ENCODE measurements at regions not wholly inside any gene's neighbourhood (a gene's known extent, or its start where the extent isn't known, plus 50 kb on each side); places are given as distances from the start of the nearest gene placed in this dataset.

- peak; percentile 27 for DNase-seq
Measured at GRCh38 chr2:65666156-65666725, 233.8 kb upstream of the SPRED2 start.

GRCh38 chr2:65664931-65665330, 232.5 kb upstream of the SPRED2 start:
- no peak for DNase-seq

GRCh38 chr2:65663831-65664407, 231.5 kb upstream of the SPRED2 start:
- DNase-seq = no peak

DNA sequence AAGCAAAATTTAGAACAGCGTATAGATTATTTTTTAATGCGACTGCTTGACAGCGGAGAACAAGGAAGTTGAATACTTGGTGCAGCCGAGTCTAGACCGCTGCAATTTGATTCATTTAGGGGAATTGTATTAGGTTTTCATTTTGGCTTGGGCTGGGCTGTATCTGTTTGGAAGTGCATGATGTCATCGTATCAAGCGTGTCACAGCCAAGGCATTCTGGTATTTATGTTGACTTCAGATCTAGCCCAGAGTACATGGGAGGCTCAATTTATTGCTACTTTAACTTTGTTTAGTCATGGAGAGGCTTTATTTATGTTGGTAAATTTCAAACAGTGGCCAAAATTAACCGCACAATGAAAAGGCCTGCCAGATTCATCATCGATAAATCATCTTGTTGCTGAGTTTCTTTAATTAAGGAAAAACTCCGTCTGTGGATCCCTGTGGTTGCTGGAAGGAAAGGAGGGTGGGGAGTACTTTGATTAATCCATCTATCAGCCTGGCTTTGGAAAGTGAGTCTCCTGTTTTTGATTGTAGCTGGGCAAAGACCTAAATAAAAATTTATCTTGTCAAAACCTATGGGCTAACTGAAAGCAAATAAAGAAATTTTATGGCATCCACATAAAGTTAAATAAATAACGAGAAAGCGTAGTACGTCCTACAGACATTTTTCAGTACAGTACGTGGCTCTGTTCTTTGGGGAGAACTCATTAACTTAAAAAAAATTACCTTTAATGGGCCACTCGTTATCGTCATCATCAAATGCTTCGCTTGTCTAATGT, 230.4 kb upstream of the SPRED2 start:
- DNase-seq = no peak

DNA sequence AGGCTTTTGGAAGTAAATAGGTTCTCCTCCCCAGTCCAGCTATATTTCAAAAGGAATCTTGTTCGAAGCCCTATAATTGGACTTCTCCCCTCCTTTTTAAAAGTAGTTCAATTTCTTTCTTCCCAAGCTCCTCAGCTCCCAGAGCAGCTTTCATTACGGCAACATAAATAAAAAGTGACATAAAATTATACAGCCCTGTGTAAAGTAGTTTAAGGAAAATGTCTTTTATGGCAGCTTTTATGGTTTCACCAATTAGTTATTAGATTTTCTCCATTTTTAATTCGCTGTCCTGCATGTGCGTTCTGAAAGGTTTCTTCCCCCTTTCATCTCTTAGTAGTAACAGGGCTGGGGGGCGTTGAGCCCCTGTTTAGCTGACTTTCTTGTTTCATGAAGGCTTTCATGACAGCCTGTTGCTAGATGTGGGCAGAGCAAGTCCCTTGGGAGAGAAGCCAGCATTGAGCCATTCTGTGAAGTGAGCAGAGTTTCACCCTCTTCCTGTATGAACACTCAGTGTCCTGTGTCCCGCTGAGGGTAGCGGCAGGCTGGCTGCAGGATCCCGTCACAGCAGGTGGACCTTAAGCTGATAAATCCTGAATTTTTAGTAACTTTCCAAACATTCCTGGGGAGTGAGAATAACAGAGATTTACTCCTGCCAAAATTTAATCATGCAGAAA, 229.7 kb upstream of the SPRED2 start:
- no peak for DNase-seq

GRCh38 chr2:65660340-65660739, 227.9 kb upstream of the SPRED2 start:
- no peak for DNase-seq

GRCh38 chr2:65658881-65659280, 226.5 kb upstream of the SPRED2 start:
- DNase-seq = peak; percentile 68

DNA sequence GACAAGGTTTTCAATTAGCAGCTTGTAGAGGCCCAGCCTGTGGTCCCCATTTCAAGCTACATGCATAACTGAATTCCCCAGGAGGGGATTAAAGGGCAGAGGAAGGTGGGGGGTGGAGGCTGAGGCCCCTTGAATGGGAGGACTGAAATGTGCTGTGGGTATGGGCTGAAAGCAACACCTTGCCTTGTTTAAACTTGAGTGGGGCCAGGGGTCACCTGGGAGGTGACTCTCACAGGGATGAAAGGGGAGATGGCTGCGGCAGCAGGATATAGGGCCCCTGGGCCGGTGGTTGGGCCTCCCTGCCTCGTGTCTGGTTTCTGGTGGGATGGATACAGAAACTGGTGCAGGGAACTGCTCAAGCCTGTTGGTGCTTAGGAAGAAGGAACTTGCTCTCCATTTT, 225.9 kb upstream of the SPRED2 start:
- no peak for DNase-seq

- DNase-seq = no peak
Measured at GRCh38 chr2:65656160-65656718, 223.8 kb upstream of the SPRED2 start.

DNA sequence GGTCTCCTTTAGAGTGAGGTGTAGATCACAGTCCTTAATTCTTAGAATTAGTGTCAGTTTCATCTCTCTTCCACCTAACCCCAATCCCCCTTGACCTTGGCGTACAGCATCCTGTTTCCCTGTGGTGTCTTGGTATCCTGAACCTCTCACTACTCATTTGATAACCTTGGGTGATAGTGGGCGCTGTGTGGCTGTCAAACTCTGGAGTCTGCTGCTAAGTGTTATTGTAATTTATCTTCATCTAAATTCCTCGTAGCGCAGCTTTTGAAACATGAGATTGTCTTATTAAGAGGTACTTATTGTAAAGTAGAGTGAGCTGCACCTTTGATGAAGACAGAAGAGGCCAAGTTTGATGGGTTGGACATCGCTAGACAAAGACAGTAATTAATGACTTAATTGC, 222.6 kb upstream of the SPRED2 start:
- no peak for DNase-seq

GRCh38 chr2:65654496-65654895, 222.1 kb upstream of the SPRED2 start:
- DNase-seq = no peak

GRCh38 chr2:65652066-65652465, 219.7 kb upstream of the SPRED2 start:
- DNase-seq = no peak

- no peak for DNase-seq
Measured at GRCh38 chr2:65649811-65650589, 217.6 kb upstream of the SPRED2 start.

- DNase-seq = no peak
Measured at GRCh38 chr2:65647249-65647842, 214.9 kb upstream of the SPRED2 start.

- DNase-seq = no peak
Measured at GRCh38 chr2:65640793-65641103, 208.3 kb upstream of the SPRED2 start.

DNA sequence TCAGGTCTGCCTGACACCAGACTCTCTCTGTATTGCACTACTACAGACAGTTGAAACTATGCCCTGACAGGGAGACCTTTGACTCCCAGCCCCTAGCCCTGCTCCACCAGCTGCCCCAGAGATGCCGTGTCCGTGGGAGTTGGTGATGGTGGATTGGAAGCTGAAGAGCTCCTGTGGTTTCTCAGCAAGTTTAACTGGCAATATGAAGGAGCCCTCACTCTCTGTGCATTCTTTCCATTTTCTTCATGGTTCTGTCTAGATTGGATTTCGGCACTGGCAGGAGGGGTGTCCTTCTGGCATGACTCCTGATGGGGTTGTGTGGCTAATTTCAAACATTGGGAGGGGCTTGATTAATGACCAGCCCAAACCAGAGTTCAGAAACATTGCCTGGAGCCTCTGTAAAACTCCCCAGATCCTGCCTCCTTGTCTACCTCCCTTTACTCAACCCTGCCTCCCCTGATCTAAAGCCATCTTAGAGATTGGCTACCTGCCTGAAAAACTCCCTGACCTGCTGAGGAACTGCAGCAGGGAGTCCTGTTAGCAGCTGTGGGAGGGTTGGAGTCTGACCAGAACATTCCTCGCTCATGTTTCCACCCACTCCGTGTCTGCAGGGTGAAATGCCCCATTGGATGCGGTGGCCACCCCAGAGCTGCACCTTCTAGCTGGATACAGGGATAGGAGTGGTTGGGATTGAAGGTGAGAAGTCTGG, 206.9 kb upstream of the SPRED2 start:
- DNase-seq = peak; percentile 90

GRCh38 chr2:65638443-65638842, 206.0 kb upstream of the SPRED2 start:
- no peak for DNase-seq

GRCh38 chr2:65636813-65637483, 204.5 kb upstream of the SPRED2 start:
- DNase-seq = no peak

DNA sequence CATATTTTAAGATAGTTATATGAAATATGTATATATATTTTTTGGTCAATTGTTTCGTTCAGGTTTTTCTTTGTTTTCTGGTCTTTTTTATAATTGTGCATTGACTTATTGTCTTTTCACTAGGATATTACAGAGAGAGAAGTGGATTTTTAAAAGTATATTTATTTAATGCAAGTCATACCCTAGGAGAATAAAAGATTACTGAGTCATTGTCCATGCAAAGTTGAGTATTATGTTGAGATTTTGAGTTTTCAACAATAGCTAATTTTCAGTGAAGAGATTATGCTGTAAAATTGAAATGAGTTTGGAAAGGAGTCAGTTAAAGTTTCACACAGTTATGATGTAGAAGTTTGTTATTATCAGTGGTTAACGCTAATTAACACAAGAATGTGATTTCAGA, 203.6 kb upstream of the SPRED2 start:
- DNase-seq = no peak

DNA sequence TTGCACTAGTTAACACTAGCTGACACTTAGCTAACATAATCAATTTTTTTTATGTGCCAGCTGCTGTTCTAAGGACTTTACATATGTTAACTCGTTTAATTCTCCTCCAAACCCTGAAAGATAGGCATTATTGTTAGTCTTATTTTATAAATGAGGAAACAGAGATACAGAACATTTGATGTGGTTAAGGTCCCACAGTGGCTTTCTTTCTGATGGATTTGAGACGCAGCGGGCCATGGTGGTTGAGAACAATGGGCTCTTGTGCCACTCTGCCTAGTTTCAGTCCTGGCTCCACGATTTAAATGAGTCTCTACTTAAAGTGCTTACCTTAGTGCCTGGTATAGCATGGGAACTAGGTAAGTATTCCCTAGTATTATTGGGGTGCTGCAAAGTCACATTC, 201.9 kb upstream of the SPRED2 start:
- no peak for DNase-seq

DNA sequence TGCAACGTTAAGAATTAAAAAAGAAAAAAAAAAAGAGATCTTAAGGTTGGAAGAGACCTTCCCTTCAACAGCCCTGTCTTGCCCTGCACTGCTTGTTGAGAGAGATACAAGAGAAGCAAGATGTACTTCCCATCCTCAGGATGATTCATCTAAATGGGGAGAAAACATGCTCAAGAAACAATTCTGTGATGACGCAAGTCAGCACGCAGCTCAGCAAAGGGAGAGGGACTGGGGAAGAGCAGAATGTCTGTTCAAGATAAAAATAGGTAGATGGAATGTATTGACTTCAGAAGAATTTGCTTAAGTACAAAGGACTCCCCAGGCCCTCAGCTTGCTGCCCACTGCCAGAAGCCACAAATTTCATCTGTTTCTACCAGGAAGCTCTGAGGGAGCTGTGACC, 198.2 kb upstream of the SPRED2 start:
- no peak for DNase-seq
